ENCODE measurements at regions not wholly inside any gene's neighbourhood (a gene's known extent, or its start where the extent isn't known, plus 50 kb on each side); places are given as distances from the start of the nearest gene placed in this dataset.

- TF ChIP-seq, protein P1, sequence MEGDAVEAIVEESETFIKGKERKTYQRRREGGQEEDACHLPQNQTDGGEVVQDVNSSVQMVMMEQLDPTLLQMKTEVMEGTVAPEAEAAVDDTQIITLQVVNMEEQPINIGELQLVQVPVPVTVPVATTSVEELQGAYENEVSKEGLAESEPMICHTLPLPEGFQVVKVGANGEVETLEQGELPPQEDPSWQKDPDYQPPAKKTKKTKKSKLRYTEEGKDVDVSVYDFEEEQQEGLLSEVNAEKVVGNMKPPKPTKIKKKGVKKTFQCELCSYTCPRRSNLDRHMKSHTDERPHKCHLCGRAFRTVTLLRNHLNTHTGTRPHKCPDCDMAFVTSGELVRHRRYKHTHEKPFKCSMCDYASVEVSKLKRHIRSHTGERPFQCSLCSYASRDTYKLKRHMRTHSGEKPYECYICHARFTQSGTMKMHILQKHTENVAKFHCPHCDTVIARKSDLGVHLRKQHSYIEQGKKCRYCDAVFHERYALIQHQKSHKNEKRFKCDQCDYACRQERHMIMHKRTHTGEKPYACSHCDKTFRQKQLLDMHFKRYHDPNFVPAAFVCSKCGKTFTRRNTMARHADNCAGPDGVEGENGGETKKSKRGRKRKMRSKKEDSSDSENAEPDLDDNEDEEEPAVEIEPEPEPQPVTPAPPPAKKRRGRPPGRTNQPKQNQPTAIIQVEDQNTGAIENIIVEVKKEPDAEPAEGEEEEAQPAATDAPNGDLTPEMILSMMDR (IDR thresholded peaks at IDR 0.05) = no peak
- TF ChIP-seq POLR2AphosphoS5 (IDR thresholded peaks at IDR 0.05) (no peak), EP300 (IDR thresholded peaks at IDR 0.05) (no peak)
Measured at GRCh38 chr4:107275225-107275624, 239.1 kb upstream of the DKK2 start.
